Endothelial cell (in vitro differentiated cells): ENCODE measurements at regions not wholly inside any gene's neighbourhood (a gene's known extent, or its start where the extent isn't known, plus 50 kb on each side); places are given as distances from the start of the nearest gene placed in this dataset.

Experiments
- DNase-seq: peaks from one replicate; pipeline ENCODE4 v3.0.0; 2021; ENCODE audit warnings: low spot score
- H3K27ac Mint-ChIP-seq: one replicate; pipeline ENCODE4 v1.8.0; 2021; ENCODE audit warnings: mixed read lengths, inconsistent platforms; ENCODE audit not compliant: unreplicated experiment
- H3K27me3 Mint-ChIP-seq: one replicate; pipeline ENCODE4 v1.8.0; 2021; ENCODE audit warnings: mild to moderate bottlenecking, moderate library complexity, mixed read lengths, inconsistent platforms; ENCODE audit not compliant: unreplicated experiment
- H3K36me3 Mint-ChIP-seq: one replicate; pipeline ENCODE4 v1.8.0; 2021; ENCODE audit warnings: mild to moderate bottlenecking, low read depth, mixed read lengths, inconsistent platforms; ENCODE audit not compliant: unreplicated experiment
- H3K4me1 Mint-ChIP-seq: one replicate; pipeline ENCODE4 v1.8.0; 2021; ENCODE audit warnings: mild to moderate bottlenecking, mixed read lengths, inconsistent platforms; ENCODE audit not compliant: unreplicated experiment
- H3K4me3 Mint-ChIP-seq: one replicate; pipeline ENCODE4 v1.8.0; 2021; ENCODE audit warnings: mild to moderate bottlenecking, mixed read lengths, inconsistent platforms; ENCODE audit not compliant: unreplicated experiment
- H3K9me3 Mint-ChIP-seq: one replicate; pipeline ENCODE4 v1.8.0; 2021; ENCODE audit warnings: mixed read lengths, inconsistent platforms; ENCODE audit not compliant: unreplicated experiment
- TF ChIP-seq, protein P1 (sequence below): fragments of 200-600 bp; sonication (generic); IDR thresholded peaks from one replicate; pipeline ENCODE4 v1.5.0; 2021; ENCODE audit warnings: antibody characterized with exemption; ENCODE audit not compliant: unreplicated experiment

- Mint-ChIP-seq H3K4me1 (no peaks in the 10 kb centered on the region), H3K36me3 (no peaks in the 10 kb centered on the region), H3K27me3 (no peaks in the 10 kb centered on the region), H3K9me3 (no peaks in the 10 kb centered on the region), H3K4me3 (no peak overlapping the region), H3K27ac (no peak overlapping the region)
- TF ChIP-seq, protein P1, sequence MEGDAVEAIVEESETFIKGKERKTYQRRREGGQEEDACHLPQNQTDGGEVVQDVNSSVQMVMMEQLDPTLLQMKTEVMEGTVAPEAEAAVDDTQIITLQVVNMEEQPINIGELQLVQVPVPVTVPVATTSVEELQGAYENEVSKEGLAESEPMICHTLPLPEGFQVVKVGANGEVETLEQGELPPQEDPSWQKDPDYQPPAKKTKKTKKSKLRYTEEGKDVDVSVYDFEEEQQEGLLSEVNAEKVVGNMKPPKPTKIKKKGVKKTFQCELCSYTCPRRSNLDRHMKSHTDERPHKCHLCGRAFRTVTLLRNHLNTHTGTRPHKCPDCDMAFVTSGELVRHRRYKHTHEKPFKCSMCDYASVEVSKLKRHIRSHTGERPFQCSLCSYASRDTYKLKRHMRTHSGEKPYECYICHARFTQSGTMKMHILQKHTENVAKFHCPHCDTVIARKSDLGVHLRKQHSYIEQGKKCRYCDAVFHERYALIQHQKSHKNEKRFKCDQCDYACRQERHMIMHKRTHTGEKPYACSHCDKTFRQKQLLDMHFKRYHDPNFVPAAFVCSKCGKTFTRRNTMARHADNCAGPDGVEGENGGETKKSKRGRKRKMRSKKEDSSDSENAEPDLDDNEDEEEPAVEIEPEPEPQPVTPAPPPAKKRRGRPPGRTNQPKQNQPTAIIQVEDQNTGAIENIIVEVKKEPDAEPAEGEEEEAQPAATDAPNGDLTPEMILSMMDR: no peak
- DNase-seq: no peak
Observed at GRCh38 chr5:148012801-148013200, 51.0 kb upstream of the SPINK5 start.

GRCh38 chr5:148011398-148012137 is 52.2 kb upstream of the SPINK5 start:
- no peaks in the 10 kb centered on the region for H3K9me3 Mint-ChIP-seq
- H3K27ac Mint-ChIP-seq: no peak overlapping the region
- H3K4me1 Mint-ChIP-seq: no peaks in the 10 kb centered on the region
- no peak overlapping the region for H3K4me3 Mint-ChIP-seq
- DNase-seq: no peak
- peaks cover 2% of the 10 kb centered on the region for H3K36me3 Mint-ChIP-seq
- TF ChIP-seq, protein P1: no peak
- no peaks in the 10 kb centered on the region for H3K27me3 Mint-ChIP-seq

DNA sequence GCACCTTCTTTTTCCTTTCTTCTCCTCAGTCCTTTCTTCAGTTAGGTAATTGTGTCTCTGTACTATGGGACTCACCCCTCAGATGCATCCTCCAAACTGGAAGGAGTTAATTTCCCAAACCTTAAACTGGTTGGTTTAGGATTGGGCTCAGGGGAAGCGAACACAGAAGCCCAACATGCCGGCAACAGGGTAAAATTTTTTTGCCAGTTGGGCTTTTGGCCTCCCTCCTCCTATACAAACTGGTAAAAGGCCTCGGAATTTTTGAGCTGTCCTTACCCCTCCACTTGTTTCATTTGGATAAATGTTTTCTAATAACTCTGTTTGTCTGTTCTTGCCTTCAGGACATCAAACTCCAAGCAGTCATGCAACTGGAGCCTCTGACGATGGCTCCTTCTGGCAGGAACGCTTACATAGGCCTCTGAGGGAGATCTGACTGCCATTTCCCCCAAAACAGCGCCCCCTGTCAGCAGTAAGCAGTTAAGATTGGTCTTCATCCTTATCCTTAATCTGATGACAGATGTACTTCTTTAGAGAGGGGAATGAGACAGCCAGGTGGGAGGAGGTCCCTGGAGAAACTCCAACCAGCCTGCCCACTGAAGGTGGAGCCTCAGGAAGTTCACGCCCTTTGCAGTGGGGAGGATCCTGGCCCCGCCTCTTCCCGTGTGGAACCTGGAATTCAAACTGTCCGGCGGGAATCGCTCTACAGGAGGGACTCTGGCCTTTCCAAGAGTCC is 57.8 kb upstream of the SPINK5 start:
- no peak overlapping the region for H3K27ac Mint-ChIP-seq
- DNase-seq: no peak

GRCh38 chr5:148003226-148003625 is 60.6 kb upstream of the SPINK5 start:
- Mint-ChIP-seq H3K36me3 (peaks cover 29% of the 10 kb centered on the region), H3K9me3 (peaks cover 14% of the 10 kb centered on the region), H3K4me3 (no peak overlapping the region), H3K27me3 (peaks cover 2% of the 10 kb centered on the region), H3K27ac (no peak overlapping the region), H3K4me1 (peaks cover 10% of the 10 kb centered on the region)
- TF ChIP-seq, protein P1: no peak
- DNase-seq: no peak

More for the DNA sequence above, 57.8 kb upstream of the SPINK5 start:
- Mint-ChIP-seq H3K4me3 (no peak overlapping the region), H3K36me3 (peaks cover 15% of the 10 kb centered on the region), H3K9me3 (peaks cover 9% of the 10 kb centered on the region), H3K27me3 (no peaks in the 10 kb centered on the region), H3K4me1 (no peaks in the 10 kb centered on the region)
- TF ChIP-seq, protein P1: peak; percentile 19

- no peak for DNase-seq
- TF ChIP-seq, protein P1: no peak
- peaks cover 14% of the 10 kb centered on the region for H3K9me3 Mint-ChIP-seq
- peaks cover 29% of the 10 kb centered on the region for H3K36me3 Mint-ChIP-seq
- H3K27me3 Mint-ChIP-seq: peaks cover 2% of the 10 kb centered on the region
- H3K27ac Mint-ChIP-seq: no peak overlapping the region
- H3K4me1 Mint-ChIP-seq: peaks cover 10% of the 10 kb centered on the region
- H3K4me3 Mint-ChIP-seq: no peak overlapping the region
Observed at GRCh38 chr5:148002451-148002850, 61.3 kb upstream of the SPINK5 start.
